NB4 (cell line): ENCODE measurements at regions not wholly inside any gene's neighbourhood (a gene's known extent, or its start where the extent isn't known, plus 50 kb on each side); places are given as distances from the start of the nearest gene placed in this dataset.

Source experiments
- MYC ChIP-seq: IDR thresholded peaks from 2 replicates; pipeline ENCODE4 v1.6.1; 2011; ENCODE audit warnings: low read depth, low read length
- POLR2A ChIP-seq: IDR thresholded peaks from 2 replicates; pipeline ENCODE4 v1.6.1; 2011; ENCODE audit warnings: mild to moderate bottlenecking; ENCODE audit not compliant: insufficient read length; ENCODE audit errors: extremely low read depth
- TF ChIP-seq, protein P1 (sequence below): IDR thresholded peaks from one replicate; pipeline ENCODE4 v1.5.1; 2012; ENCODE audit warnings: low read depth, low read length
- TF ChIP-seq, protein P2 (sequence below): IDR thresholded peaks from 2 replicates; pipeline ENCODE4 v1.6.1; 2011; ENCODE audit warnings: low read depth, low read length

DNA sequence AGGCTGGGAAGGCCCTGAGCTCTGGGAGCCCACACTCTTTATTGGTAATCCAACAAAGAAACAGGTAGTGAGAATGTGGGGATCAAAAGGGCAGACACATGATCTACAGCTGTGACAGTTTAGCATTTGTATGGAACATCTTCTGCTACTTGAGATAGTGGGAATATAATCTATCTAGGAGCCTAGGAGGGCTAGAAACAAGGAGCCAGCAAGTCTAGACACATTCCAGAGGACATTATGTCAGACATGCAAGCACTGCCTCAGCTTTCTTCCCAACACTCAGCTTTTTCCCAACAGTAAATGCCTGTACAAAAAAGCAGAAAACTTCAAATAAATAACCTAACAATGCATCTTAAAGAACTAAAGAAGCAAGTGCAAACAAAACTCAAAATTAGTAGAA lies 1150.6 kb upstream of the RAG2 start:
- TF ChIP-seq POLR2A (no peak), MYC (no peak)
- TF ChIP-seq, protein P1, sequence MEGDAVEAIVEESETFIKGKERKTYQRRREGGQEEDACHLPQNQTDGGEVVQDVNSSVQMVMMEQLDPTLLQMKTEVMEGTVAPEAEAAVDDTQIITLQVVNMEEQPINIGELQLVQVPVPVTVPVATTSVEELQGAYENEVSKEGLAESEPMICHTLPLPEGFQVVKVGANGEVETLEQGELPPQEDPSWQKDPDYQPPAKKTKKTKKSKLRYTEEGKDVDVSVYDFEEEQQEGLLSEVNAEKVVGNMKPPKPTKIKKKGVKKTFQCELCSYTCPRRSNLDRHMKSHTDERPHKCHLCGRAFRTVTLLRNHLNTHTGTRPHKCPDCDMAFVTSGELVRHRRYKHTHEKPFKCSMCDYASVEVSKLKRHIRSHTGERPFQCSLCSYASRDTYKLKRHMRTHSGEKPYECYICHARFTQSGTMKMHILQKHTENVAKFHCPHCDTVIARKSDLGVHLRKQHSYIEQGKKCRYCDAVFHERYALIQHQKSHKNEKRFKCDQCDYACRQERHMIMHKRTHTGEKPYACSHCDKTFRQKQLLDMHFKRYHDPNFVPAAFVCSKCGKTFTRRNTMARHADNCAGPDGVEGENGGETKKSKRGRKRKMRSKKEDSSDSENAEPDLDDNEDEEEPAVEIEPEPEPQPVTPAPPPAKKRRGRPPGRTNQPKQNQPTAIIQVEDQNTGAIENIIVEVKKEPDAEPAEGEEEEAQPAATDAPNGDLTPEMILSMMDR = no peak
- TF ChIP-seq, protein P2, sequence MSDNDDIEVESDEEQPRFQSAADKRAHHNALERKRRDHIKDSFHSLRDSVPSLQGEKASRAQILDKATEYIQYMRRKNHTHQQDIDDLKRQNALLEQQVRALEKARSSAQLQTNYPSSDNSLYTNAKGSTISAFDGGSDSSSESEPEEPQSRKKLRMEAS = no peak
